IMR-90 (cell line): ENCODE measurements at regions not wholly inside any gene's neighbourhood (a gene's known extent, or its start where the extent isn't known, plus 50 kb on each side); places are given as distances from the start of the nearest gene placed in this dataset.

Experiments
- ATAC-seq: fragments of 200-7000 bp; cut with Tn5 transposase; 2 replicates; pipeline ENCODE4 v1.9.1; 2020; ENCODE audit warnings: low read depth, mild to moderate bottlenecking, moderate library complexity
- BruUV-seq: library from RNA; stranded (reverse); fragments of 400-500 nt; replicated peaks from 2 replicates; lab custom pipeline; 2021; lab: Mats Ljungman, UMichigan
- CTCF ChIA-PET: fragments of 300-600 bp; formaldehyde crosslinking; extraction: SDS; loops from one replicate; lab custom pipeline; 2021; ENCODE audit warnings: antibody characterized with exemption; lab: Yijun Ruan, JAX
- POLR2A ChIA-PET: fragments of 300-600 bp; sonication (Branson Sonifier 250); formaldehyde crosslinking; loops from one replicate; lab custom pipeline; 2022; ENCODE audit warnings: antibody characterized with exemption; ENCODE audit not compliant: unreplicated experiment; lab: Charles Lee
- DNase-seq: peaks from one replicate; pipeline ENCODE4 v3.0.0; 2013
- H2AFZ ChIP-seq: replicated peaks from 2 replicates; pipeline ENCODE3; 2013; ENCODE audit warnings: low read length, mild to moderate bottlenecking; ENCODE audit not compliant: poor library complexity
- H2AK5ac ChIP-seq: 2 replicates; pipeline ENCODE4 v1.6.1; 2013; ENCODE audit warnings: low read depth, low read length, inconsistent platforms
- H2AK9ac ChIP-seq: replicated peaks from 2 replicates; pipeline ENCODE3; 2013; ENCODE audit warnings: mild to moderate bottlenecking, low read depth, low read length, moderate library complexity; ENCODE audit not compliant: poor library complexity
- H2BK120ac ChIP-seq: 2 replicates; pipeline ENCODE4 v1.6.1; 2013; ENCODE audit warnings: low read depth, low read length, inconsistent platforms
- H2BK15ac ChIP-seq: 3 replicates; pipeline ENCODE4 v1.6.1; 2013; ENCODE audit warnings: low read depth, low read length, inconsistent platforms
- H2BK20ac ChIP-seq: 2 replicates; pipeline ENCODE4 v1.6.1; 2013; ENCODE audit warnings: low read depth, mild to moderate bottlenecking, inconsistent platforms, low read length, moderate library complexity
- H2BK5ac ChIP-seq: 2 replicates; pipeline ENCODE4 v1.6.1; 2013; ENCODE audit warnings: mild to moderate bottlenecking, low read depth, low read length, inconsistent platforms; ENCODE audit not compliant: poor library complexity, severe bottlenecking
- H3K14ac ChIP-seq: replicated peaks from 2 replicates; pipeline ENCODE4 v1.6.1; 2013; ENCODE audit warnings: low read depth, low read length, inconsistent platforms
- H3K18ac ChIP-seq: 2 replicates; pipeline ENCODE4 v1.6.1; 2013; ENCODE audit warnings: low read depth, low read length, control low read depth
- H3K23ac ChIP-seq: 2 replicates; pipeline ENCODE4 v1.6.1; 2013; ENCODE audit warnings: low read depth, low read length, inconsistent platforms
- H3K27ac ChIP-seq: 2 replicates; pipeline ENCODE4 v1.5.1; 2013; ENCODE audit warnings: mild to moderate bottlenecking, control low read depth, low read length; ENCODE audit not compliant: insufficient read depth
- H3K27me3 ChIP-seq: 2 replicates; pipeline ENCODE4 v1.6.1; 2013; ENCODE audit warnings: low read length; ENCODE audit not compliant: control insufficient read depth, insufficient read depth
- H3K36me3 ChIP-seq: 2 replicates; pipeline ENCODE4 v1.6.1; 2013; ENCODE audit warnings: low read length, mixed read lengths; ENCODE audit not compliant: control insufficient read depth, insufficient read depth
- H3K4ac ChIP-seq: 2 replicates; pipeline ENCODE4 v1.6.1; 2013; ENCODE audit warnings: low read depth, low read length, inconsistent platforms
- H3K4me1 ChIP-seq: 2 replicates; pipeline ENCODE4 v1.6.1; 2013; ENCODE audit warnings: low read length, mixed read lengths; ENCODE audit not compliant: control insufficient read depth, insufficient read depth
- H3K4me2 ChIP-seq: 2 replicates; pipeline ENCODE4 v1.6.1; 2013; ENCODE audit warnings: low read depth, mild to moderate bottlenecking, control low read depth, low read length, moderate library complexity
- H3K4me3 ChIP-seq: 2 replicates; pipeline ENCODE4 v1.5.1; 2013; ENCODE audit warnings: low read depth, mild to moderate bottlenecking, control low read depth, low read length, moderate library complexity; ENCODE audit not compliant: insufficient read depth
- H3K56ac ChIP-seq: 2 replicates; pipeline ENCODE4 v1.6.1; 2013; ENCODE audit warnings: low read length, inconsistent platforms; ENCODE audit not compliant: insufficient read depth; ENCODE audit errors: extremely low read depth
- H3K79me1 ChIP-seq, 2 experiments: 2 replicates each; pipeline ENCODE4 v1.6.1; 2013; ENCODE audit warnings: low read length in 2 of 2, inconsistent platforms in 1 of 2, low read depth in 1 of 2
- H3K9ac ChIP-seq: 2 replicates; pipeline ENCODE4 v1.6.1; 2013; ENCODE audit warnings: low read depth, low read length, control low read depth
- H3K9me1 ChIP-seq: 2 replicates; pipeline ENCODE4 v1.6.1; 2013; ENCODE audit warnings: low read length, inconsistent platforms; ENCODE audit not compliant: insufficient read depth
- H3K9me3 ChIP-seq: 2 replicates; pipeline ENCODE4 v1.6.1; 2013; ENCODE audit warnings: low read length; ENCODE audit not compliant: control insufficient read depth, insufficient read depth
- H4K20me1 ChIP-seq: 2 replicates; pipeline ENCODE4 v1.6.1; 2013; ENCODE audit warnings: low read length, inconsistent platforms; ENCODE audit not compliant: insufficient read depth
- H4K5ac ChIP-seq: 2 replicates; pipeline ENCODE4 v1.6.1; 2013; ENCODE audit warnings: mild to moderate bottlenecking, low read depth, low read length, control low read depth
- H4K8ac ChIP-seq, 2 experiments: 2 replicates each; pipeline ENCODE4 v1.6.1; 2013; ENCODE audit warnings: low read depth in 2 of 2, low read length in 2 of 2, control low read depth in 1 of 2, inconsistent platforms in 1 of 2
- H4K91ac ChIP-seq: 2 replicates; pipeline ENCODE4 v1.6.1; 2013; ENCODE audit warnings: low read depth, low read length, inconsistent platforms; ENCODE audit not compliant: insufficient read depth
- BHLHE40 ChIP-seq: fragments of 150-350 bp; IDR thresholded peaks from 2 replicates; pipeline ENCODE4 v1.6.1; 2016; ENCODE audit warnings: mild to moderate bottlenecking, low read depth, low read length
- CEBPB ChIP-seq: IDR thresholded peaks from 2 replicates; pipeline ENCODE4 v1.6.1; 2012; ENCODE audit warnings: low read depth, low read length, improper control_type of control experiment
- FOS ChIP-seq: fragments of 150-350 bp; IDR thresholded peaks from 2 replicates; pipeline ENCODE4 v1.6.1; 2016; ENCODE audit warnings: low read depth, low read length
- MAFK ChIP-seq: IDR thresholded peaks from 2 replicates; pipeline ENCODE4 v1.6.1; 2012; ENCODE audit warnings: low read depth, low read length, improper control_type of control experiment
- RFX5 ChIP-seq: IDR thresholded peaks from 2 replicates; pipeline ENCODE4 v1.8.0; 2012; ENCODE audit warnings: low read depth, mild to moderate bottlenecking, low read length, moderate library complexity
- WGBS, 2 experiments: methylation state at CpG; one replicate each; pipeline versions ENCODE4 v1.1.5 to v1.1.7; 2013; ENCODE audit warnings: missing lambda C conversion rate in 2 of 2; ENCODE audit not compliant: insufficient read length in 1 of 2; ENCODE audit errors: extremely low coverage in 2 of 2; 5-methylcytosine and 5-hydroxymethylcytosine counted together
- dilution Hi-C: fragments of 300-500 bp; cut with HindIII; formaldehyde crosslinking; loops from one replicate; pipeline ENCODE4 v1.14.3; 2018; ENCODE audit warnings: low sequenced_read_pairs; ENCODE audit not compliant: unreplicated experiment
- in situ Hi-C: fragments of 300-500 bp; cut with MboI; formaldehyde crosslinking; loops from 3 replicates; pipeline ENCODE4 v1.14.3; 2019; ENCODE audit warnings: low sequenced_read_pairs, inconsistent platforms, mixed read lengths
- intact Hi-C: fragments of 100-400 bp; cut with micrococcal nuclease; formaldehyde crosslinking; loops from 2 replicates; pipeline ENCODE4 v1.10.0; 2022

DNA sequence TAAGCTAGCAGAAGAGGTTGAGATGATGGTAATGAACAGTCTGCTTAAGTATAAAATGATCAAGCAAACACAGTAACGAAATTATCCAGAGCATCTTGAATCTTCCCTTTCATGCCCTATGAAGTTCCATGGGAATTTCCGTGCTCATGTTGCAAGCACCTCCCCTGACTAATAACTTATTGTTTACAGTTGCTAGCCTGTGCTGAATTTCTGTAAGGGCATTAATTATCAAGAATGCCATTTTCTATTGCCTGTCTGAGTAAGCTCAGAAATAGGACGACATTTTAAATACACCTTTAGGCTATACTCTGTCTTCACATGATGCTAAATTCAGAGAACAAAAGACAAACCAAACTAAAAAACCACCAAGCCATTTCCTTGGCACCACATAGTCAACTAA lies 257.5 kb upstream of the LRTM1 start:
- Histone ChIP-seq H3K27ac (no peak overlapping the region), H2AK9ac (no peak overlapping the region), H3K79me1 (peaks cover 3 to 9% of the 10 kb centered on the region in 2 experiments; a peak in 3 of 4 replicates), H4K20me1 (no peaks in the 10 kb centered on the region), H3K4me1 (peaks cover 7% of the 10 kb centered on the region; the same call in 1 of the 2 replicates), H2BK20ac (peak overlapping the region; percentile 86), H3K9ac (no peak overlapping the region), H3K18ac (peak overlapping the region; percentile 68; the same call in 1 of the 2 replicates), H2BK5ac (peak overlapping the region; percentile 94), H4K8ac (peak overlapping the region; percentile 64 to 82), H3K36me3 (no peaks in the 10 kb centered on the region), H3K56ac (0 out of 2 replicates have a peak overlapping the region, but pooled peaks have one; percentile 19), H3K9me1 (peaks cover 6% of the 10 kb centered on the region), H2BK120ac (peak overlapping the region; percentile 81), H3K14ac (no peak overlapping the region; the same call in 1 of the 2 replicates), H3K23ac (no peak overlapping the region), H3K9me3 (no peaks in the 10 kb centered on the region), H4K91ac (peak overlapping the region; percentile 86; the same call in 1 of the 2 replicates), H2AK5ac (no peak overlapping the region), H3K4me2 (no peak overlapping the region), H3K4ac (peak overlapping the region; percentile 28; the same call in 1 of the 2 replicates), H3K4me3 (no peak overlapping the region), H2AFZ (no peak overlapping the region), H2BK15ac (peak overlapping the region; percentile 77; the same call in 1 of the 3 replicates), H3K27me3 (no peaks in the 10 kb centered on the region), H4K5ac (peak overlapping the region; percentile 42; the same call in 1 of the 2 replicates)
- DNase-seq (peak; percentile 86), ATAC-seq (peak; percentile 62)
- TF ChIP-seq BHLHE40 (peak; percentile 12; the same call in 1 of the 2 replicates), MAFK (no peak), FOS (peak; percentile 35; the same call in 1 of the 2 replicates), CEBPB (peak; percentile 91), RFX5 (no peak)
- ChIA-PET POLR2A (interaction anchor here (0.6 to 0.7 kb wide), 2 partner anchors 12 to 17 kb away, joined by 3 to 11 read pairs; no protein-coding TSS in a partner anchor), CTCF (interaction anchor here (0.6 kb wide), 1 partner anchor 277 kb away, joined by 4 read pairs; no protein-coding TSS in a partner anchor)
- in situ Hi-C loops, result no loop called here
- BruUV-seq, result no TSS peak
- dilution Hi-C loops, result no loop called here
- intact Hi-C loops, result no loop called here
- no CpG with 5 or more reads among the region's 3 CpGs for WGBS, 2 experiments
